ENCODE measurements at regions not wholly inside any gene's neighbourhood (a gene's known extent, or its start where the extent isn't known, plus 50 kb on each side); places are given as distances from the start of the nearest gene placed in this dataset.

DNA sequence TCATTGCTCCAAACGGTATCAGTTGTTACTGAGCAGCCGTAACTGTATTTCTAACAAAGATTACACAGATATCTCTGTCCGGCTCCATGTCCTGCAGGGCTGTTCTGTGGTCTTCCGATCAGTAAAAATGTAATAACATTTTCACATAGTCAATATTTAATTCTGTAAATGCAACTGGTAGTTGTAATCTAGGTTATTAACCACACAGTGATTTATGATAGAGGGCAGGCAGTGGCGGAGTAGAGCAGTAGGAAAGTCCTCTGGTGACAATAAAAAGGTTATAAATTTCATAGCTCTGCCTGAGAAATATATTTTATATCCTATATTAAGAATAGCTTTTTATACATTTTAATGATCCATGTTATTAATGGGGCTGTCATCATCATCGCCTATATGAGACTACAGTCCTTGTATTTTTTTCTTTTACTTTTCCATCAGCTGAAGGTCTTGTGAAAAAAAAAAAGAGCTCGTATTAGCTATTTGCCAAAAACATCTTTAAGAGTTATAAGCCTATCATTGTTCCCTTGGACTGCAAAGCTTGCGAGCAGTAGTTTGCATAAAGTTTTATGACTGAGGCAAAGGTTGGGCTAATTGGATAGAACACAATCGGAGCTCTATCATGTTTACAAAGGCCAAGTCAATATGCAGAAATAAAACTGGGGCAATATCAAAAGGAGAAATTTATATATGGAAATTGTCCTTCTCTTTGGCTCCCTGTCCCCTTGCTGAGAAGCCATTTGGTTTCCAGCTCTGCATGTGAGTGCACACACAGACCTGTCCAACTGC lies 648.0 kb downstream of the IRX1 start:
- no peak for FAIRE-seq

DNA sequence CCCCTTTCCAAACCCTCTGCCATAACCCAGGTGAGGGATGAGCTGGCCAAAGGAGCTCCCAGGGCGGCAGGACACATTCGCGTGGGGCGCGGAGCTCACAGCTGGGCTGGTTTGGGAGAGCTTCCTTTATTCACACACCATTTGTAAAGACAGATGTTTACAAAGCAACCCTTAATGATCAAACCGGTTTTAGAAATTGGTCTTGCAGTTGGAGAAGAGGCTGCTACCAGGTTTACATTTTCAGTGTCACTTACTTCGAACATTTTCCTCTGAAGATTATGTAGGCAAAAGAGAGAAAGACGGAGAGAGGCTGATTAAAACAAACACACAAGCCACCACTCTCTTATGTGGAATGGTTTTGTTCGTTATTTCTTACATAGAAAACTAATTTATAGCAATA lies 648.7 kb downstream of the IRX1 start:
- no peak for FAIRE-seq

DNA sequence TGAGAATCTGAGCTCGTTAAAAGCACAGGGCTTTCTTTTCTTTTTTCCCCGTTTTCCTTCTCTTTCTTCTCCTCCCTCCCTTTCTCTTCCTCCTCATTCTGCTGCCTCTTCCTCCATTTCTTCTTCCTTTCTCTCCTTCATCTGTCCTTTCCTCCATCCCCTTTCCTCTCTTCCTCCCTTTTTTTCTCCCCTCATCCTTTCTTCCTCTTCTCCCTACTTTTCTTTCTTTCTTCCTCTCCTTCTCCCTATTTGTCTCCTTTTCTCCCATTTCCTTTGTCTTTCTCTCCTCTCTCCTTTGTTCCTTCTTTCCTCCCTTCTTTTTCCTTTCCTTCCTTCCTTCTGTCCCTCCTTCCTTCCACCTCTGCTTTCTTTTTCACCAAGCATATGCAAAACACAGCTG lies 649.4 kb downstream of the IRX1 start:
- no peak for FAIRE-seq

DNA sequence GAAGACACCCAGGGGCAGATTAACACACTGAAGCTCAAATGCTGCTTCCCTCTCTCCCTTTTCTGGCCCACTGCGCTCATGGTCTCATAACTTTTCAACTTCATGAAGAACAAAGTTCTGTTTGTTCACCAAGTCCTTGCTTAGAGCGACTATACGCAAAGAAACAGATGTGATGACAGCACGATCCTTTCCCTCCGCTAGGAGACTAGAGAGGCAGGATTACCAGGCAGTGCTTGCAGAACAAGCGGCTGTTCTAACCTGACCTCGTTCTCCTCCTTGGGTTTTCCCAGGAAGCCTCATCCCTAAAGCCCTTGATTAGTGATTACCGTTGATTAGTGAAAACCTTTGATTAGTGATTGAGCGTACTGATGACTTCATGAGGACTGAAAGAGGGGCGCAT lies 649.9 kb downstream of the IRX1 start:
- no peak for FAIRE-seq

DNA sequence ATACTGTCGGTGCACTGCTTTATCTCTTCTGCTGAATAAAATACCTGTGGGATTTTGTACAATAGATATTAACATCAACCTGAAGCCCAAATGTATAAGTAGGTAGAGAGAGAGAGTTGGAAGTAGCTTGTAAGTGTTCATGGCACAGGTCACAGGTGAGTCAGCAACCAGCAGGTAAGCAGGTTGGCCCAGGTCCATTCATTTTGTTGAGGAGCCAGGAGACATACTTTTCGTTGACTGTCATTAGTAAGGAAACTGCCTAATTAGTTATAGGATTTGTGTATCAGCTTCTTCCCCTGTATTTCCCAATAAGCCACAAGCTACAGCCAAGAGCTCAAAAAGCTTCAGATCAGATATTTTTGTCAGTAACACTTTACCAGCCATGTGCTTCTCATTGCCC lies 650.8 kb downstream of the IRX1 start:
- FAIRE-seq, result no peak

DNA sequence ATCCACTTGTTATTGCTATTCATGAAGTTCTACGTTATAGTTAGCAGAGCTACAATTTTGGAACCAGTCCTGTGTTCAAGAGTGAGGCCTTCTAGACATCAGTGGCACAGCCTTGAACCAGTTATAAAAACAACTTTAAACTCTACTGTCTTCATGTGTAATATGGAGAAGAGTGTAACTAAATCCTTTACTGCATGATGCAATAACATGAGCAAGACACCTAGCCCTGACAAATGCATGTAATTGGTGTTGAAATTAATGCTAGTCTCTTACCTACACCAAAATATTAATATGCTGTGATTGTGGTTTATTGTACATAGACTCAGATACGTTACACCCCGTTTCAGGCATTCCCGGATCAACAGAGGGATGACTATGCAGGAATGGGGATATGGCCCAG lies 654.6 kb downstream of the IRX1 start:
- FAIRE-seq, result no peak

DNA sequence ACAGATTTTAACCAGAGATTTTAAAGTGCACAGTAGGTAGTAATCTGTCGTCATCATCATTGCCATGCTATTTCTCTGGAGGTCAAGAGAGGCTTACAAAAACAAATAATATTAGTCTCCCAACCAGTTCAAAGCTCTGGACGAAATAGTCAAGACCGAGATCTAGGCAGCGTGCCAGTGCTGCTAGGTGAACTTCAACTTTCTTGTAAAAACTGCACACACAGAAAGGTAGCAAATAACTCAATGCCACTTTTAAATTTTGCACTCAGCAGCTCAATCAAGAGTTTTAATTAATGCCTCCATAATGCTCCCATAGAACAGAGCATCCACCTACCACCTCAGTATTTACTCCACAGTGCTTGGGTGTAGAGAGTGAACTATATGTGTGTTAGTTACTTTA lies 656.8 kb downstream of the IRX1 start:
- no peak for FAIRE-seq

DNA sequence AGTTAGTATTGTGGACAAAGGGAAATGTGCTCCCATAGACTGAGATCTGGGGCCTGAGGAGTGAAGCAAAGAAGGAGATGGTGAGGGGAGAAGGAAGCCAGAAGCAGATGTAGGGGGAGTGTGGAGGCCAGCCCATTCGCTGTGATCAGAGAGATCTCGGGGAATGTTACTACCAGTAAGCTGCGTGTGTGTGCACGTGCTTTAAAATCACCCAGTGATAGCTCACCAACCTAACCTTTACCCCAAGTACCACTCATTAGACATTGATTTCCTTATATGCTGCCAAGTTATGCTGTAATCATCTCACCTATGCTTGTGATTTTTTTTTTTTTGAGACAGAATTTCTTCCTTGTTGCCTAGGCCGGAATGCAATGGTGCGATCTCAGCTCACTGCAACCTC lies 659.1 kb downstream of the IRX1 start:
- FAIRE-seq, result no peak

DNA sequence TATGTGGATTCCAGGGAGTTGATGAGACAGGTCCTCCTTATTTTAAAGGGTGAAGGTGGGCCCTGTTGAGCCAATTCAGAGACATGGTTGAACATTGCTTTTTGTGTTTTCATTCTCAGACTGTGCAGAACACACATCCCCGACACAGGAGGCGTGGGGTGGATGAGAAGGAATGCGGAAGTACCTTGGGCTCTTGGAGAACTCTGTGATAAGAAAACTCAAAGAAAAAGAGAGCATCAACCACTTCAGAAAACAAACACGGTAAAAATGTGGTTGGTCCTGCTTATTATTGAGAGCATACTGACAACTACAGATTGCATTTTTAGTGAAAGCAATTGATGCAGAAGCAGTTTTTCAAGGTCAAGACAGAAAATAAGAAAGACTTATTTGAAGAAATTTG lies 659.8 kb downstream of the IRX1 start:
- FAIRE-seq, result no peak

DNA sequence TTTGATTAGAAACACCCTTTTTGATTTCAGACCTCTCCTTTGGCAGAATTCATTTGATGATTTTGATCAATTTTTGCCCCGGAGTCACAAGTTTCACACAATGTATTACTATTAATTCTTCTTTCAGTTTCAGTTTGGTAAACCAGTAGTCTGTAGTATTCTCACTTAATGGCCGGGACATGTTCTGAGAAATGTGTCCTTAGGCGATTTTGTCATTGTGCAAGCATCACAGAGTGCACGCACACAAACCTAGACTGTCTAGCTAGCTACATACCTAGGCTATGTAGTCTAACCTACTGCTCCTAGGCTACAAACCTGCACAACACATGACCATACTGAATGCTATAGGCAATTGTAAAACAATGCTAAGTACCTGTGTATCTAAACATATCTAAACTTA lies 662.5 kb downstream of the IRX1 start:
- no peak for FAIRE-seq

DNA sequence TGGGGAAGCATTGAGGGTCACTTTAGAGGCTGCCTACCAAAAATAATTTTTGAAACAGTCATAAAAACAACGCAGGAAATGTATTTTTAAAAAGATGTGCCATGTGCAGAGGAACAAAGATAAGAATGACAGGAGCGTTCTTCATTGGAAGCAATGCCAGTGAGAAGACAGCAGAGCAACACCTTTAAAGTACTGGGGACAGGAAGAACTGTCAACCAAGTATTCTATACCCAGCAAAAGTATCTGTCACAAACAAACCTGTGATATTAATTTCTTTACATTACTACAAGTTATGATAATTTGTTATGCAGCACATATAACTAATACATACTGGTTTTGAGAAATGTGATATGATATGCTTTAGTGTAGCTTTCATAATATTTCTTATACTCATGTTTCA lies 675.6 kb downstream of the IRX1 start:
- FAIRE-seq, result no peak

DNA sequence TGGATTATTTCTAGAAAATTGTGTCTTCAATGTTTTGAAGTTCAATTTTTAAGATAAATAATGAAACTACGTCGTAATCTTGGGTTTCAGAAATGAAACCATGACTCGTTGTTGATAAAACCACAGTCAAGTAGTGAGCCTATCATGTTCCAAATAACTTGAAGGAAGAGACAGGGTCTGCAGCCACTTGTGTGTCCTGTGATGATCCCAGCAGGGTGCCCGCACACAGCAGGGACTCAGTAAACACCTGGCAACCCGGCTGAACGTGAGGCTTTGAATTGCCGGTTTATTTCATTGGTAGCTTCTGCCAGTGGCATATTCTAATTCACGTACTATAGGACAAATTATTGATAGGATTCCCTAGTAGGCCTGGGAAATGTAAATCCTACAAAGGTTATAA lies 679.6 kb downstream of the IRX1 start:
- no peak for FAIRE-seq

DNA sequence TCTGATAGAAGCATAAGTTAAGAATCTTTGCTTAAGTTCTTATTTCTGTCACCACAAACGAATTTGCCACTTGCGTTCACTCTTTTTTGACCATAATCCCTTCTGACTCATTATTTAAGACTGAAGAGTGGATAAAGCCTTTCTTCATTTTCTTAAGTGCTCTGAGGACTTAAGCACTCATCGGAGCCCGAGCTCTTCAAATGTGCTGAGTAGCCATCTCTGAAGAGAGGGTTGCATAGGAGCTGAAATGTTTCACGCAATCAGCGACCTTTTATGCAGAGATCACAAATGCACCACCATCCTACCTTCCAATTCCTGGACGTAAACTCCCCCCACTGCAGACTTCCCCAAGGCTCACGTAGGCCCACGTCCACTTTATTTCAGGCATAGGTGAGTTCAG lies 699.2 kb downstream of the IRX1 start:
- FAIRE-seq, result no peak

DNA sequence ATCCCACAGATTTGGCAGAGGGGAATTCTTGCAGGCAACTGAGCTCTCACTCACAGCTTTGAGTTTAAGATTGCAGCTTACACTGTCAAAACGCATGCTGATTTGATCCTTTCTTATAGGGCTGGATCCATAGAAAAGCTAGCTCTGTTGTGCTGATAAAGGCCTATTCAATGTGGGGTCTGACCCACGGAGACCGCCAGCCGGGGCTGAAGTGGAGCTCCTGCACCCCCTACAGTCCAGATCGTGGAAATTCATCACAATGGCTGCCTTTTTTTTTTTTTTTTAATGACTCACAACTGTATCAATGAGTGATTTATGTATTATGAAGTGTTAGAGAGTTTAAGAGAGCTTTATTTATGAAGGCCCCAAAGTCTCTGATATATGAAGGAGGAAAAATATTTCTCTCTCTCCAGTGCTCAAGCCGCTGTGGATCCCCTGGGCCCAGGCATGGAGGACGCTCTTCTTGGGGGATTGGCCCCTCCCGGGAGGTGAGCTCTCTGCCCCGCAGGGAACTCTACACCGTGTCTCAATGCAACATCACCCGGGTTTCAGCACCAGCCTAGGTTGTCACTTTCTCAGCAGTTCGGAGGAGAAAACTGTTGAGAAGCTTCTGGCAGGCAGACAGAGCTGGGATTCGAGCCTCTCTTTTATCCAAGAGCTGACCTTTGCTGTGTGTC lies 700.2 kb downstream of the IRX1 start:
- no peak for FAIRE-seq

DNA sequence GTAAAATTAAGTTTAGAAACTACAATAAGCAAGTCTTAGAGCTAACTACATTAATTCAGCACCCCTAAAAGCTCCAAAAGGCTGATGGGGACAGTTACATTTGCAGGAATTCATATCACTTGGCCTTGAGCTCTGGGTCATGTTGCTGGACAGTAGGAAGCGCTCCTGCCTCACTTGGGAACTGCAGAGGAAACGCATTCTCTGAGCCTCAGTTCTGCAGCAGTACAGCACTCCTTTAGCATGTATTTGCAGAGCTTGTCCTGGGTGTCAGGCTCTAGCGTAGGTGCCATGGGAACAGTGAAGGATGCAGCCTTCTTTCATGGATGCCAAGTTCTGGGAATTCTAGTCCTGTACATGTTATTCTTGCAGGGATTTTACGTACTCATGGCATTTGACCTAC lies 710.4 kb downstream of the IRX1 start:
- no peak for FAIRE-seq

DNA sequence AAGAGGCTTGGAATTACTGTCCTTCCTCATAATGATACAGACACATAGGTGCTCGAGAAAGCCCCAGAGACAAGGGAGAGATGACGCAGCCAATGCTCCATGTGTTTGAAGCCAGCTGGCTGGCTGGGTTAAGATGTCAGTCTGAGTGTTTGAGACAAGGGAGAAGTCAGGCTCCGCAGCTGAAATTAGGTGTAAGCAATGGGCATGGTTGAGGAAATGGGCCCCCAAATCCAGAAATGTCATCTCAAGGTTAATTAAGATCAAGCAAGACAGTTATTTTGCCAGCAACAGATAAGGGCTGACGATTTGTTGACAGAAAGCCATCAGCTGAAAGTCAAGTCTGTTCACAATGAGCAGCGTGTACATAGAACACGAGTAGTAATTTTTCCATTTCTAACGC lies 713.4 kb downstream of the IRX1 start:
- FAIRE-seq, result no peak

DNA sequence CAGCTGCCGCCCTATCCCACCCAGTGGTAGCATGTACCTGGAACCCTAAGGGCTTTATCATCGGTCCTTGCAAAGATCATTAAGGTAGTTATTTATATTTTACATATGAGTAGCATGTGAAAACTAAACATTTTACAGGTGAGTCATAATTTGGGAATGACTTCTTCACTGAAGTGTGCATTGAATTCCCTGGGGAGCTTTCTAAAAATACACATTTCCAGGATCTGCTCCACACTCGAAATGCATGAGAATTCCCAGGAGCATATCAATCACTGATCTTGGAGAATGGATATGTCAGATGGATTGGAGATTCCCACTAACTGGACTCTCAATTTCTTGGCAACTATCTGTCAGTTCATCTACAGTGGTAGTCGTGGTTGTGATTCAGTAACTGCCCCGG lies 717.5 kb downstream of the IRX1 start:
- FAIRE-seq, result no peak

DNA sequence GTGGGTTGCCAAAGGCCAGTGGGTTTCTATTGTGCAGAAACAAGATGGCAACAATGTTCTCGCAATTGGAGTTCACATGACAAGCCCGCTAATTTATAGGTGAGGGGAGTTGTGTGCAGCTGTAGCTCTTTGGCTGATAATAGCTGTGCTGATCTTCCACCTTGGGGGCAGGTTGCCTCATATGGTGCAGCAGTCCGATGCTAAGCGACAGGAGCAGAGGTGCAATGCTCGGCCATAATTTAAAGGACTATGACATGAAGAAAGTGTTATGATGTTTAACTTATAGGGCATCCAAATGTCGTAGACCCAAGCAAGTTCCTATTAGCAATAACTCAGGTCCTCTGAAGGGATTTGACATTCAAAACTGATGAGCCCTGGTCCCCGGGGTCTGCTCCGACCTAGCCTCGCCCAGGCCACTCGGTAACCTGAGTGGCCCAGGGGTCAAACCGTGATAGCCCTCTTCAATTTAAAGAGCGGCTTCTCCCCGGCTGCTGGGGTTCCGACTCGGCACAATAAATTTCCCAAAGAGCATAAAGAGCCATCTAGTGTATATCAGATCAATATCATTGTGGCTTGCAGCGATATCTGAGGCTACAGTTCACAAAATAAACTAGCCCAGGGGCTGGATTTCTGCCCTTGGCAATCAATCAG lies 724.0 kb downstream of the IRX1 start:
- no peak for FAIRE-seq

DNA sequence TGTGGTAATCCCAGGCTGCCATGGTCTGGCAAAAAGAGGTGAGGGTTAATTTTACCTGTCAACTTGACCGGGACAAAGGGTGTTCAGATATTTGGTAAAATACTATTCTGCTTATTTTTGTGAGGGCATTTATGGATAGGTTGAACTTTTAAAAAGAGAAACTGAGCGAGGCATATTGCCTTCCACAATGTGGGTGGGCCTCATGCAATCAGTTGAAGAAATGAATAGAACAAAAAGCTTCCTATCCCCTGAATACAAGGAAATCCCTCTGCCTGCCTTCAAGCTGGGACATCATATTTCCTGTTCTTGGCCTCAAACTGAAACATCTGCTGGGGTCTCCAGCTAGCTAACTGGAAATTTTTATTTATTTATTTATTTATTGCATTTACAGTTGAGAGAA lies 734.7 kb downstream of the IRX1 start:
- no peak for FAIRE-seq

DNA sequence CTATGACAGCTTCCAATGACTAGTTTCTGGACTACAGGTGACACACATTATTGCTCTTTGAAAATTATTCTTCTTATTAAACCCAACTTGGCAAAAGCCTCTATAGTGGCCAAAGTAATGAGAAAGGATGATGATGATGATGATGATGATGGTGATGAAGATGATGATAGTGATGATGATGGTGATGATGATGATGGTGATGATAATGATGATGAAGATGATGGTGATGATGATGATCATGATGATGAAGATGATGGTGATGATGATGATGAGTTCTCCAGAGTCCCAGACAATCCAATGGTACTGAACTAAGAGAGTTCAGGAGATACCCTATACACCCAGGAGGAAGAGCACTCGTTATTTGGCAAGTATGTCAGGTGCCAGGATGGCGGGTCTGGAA lies 739.4 kb downstream of the IRX1 start:
- no peak for FAIRE-seq

DNA sequence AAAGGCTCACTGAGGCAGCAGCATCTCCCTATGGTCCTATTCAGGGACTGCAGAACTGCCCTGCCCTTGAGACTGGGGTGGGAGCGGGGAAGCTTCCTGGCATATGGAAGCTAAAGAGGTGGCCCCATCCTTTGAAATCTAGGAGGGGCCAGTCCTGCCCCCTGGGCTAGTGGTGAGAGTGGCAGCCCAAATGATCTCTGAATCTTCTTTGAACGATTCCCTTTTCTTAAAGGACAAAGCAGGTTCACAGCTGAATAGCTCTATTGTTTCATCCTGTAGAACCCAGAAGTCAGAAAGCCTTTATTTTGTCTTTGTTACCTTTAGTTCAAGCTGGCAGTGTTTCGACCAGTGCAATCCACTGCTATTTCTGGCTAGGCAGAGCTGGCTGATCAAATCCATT lies 741.9 kb downstream of the IRX1 start:
- no peak for FAIRE-seq

DNA sequence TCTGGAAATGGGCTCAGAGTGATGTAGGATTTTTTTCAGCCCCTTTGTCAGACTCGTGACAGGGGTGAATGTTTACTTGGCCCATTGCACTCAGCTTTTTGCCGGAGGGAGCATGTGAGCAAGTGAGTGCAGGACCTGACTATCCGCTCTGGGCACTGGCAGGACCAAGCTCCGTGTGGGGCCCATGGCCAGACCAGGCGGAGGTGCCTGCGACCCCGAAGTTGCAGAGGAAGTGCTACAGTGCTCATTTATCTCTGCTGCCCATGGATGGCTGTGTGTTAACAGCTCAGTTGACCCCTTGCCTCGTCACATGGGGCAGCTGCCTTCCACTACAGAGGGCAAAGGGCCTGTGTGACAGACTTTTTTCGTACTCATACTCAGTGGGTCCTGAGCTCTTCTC lies 744.3 kb downstream of the IRX1 start:
- no peak for FAIRE-seq

DNA sequence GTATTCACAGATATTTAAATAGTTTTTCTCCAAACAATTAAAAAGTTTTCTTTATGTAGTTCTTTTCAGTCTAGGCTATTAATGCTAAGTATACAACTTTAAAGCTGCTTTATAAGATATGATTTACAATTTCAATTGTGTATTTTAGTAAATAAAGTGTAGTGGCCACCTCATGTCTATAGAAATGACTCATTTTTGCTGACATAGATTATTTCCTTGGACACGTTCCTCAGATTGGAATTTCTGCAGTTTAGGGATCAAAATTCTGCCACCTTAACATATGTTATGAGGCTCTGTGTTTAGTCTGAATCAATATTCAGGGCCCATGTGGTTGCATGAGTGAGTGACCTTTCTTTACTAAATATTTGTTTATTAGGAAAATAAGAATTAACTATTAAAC lies 750.2 kb downstream of the IRX1 start:
- FAIRE-seq, result no peak

DNA sequence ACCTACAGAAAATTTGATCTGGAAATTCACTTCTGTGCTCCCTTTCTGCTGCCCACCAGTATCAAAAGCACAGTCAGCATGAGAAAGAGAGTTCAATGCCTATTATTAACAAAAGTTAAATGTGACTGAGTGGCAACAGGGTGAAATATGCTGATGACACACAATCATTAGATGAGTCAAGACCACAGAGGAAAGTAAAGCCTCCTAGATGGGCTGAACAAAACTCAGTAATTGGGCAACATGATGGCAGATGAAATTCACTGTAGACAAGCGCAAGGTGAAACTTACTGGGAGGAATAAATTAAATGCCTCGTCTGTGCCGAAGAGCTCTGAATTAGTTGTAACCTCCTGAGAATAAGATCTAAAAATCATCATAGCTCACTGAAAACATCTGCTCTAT lies 752.8 kb downstream of the IRX1 start:
- FAIRE-seq, result no peak
